IPS-20b (cell line): ENCODE measurements at regions not wholly inside any gene's neighbourhood (a gene's known extent, or its start where the extent isn't known, plus 50 kb on each side); places are given as distances from the start of the nearest gene placed in this dataset.

Experiments
- H3K27ac ChIP-seq: one replicate; pipeline ENCODE4 v1.5.1; 2013; ENCODE audit warnings: low read length
- H3K27me3 ChIP-seq: 2 replicates; pipeline ENCODE4 v1.6.1; 2013; ENCODE audit warnings: mild to moderate bottlenecking, low read length, inconsistent platforms; ENCODE audit not compliant: insufficient read depth
- H3K36me3 ChIP-seq: 2 replicates; pipeline ENCODE4 v1.6.1; 2013; ENCODE audit warnings: low read depth, mild to moderate bottlenecking, inconsistent platforms, low read length, moderate library complexity; ENCODE audit not compliant: insufficient read depth
- H3K4me1 ChIP-seq: 2 replicates; pipeline ENCODE4 v1.6.1; 2013; ENCODE audit warnings: mild to moderate bottlenecking, control low read depth, inconsistent platforms, low read length, moderate library complexity; ENCODE audit not compliant: insufficient read depth
- H3K4me3 ChIP-seq: 2 replicates; pipeline ENCODE4 v1.5.1; 2013; ENCODE audit warnings: mild to moderate bottlenecking, low read length, inconsistent platforms
- H3K9ac ChIP-seq: 2 replicates; pipeline ENCODE4 v1.6.1; 2013; ENCODE audit warnings: low read depth, mild to moderate bottlenecking, inconsistent platforms, low read length, moderate library complexity
- H3K9me3 ChIP-seq: 2 replicates; pipeline ENCODE4 v1.6.1; 2013; ENCODE audit warnings: mild to moderate bottlenecking, low read depth, low read length, inconsistent platforms; ENCODE audit not compliant: insufficient read depth

DNA sequence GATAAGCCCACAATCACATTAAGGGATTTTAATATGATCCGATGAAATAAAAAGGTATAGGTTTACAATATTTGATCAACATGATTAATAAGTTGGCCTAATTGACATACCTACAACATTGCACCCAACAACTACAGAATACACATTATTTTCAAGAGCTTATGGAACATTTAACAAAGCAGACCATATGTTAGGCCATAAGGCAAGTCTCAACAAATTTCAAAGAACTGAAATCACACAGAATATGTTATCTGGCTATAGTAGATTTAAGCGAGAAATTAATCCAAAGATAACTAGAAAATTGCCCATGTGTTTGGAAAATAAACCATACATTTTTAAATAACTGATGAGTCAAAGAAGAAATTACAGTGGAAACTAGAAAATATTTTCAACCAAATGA is 126.0 kb upstream of the KCNG1 start:
- Histone ChIP-seq H3K27ac (no peak overlapping the region), H3K9ac (no peak overlapping the region), H3K4me1 (no peaks in the 10 kb centered on the region), H3K4me3 (no peak overlapping the region), H3K36me3 (no peaks in the 10 kb centered on the region), H3K9me3 (no peaks in the 10 kb centered on the region), H3K27me3 (no peaks in the 10 kb centered on the region)

GRCh38 chr20:51144476-51144875 is 121.6 kb upstream of the KCNG1 start:
- Histone ChIP-seq H3K4me3 (no peak overlapping the region), H3K36me3 (no peaks in the 10 kb centered on the region), H3K27me3 (no peaks in the 10 kb centered on the region), H3K9me3 (no peaks in the 10 kb centered on the region), H3K27ac (no peak overlapping the region), H3K9ac (no peak overlapping the region), H3K4me1 (no peaks in the 10 kb centered on the region)

GRCh38 chr20:51143652-51144051 is 120.7 kb upstream of the KCNG1 start:
- no peak overlapping the region for H3K9ac ChIP-seq
- H3K27ac ChIP-seq = no peak overlapping the region
- no peak overlapping the region for H3K4me3 ChIP-seq
- H3K27me3 ChIP-seq = no peaks in the 10 kb centered on the region
- no peaks in the 10 kb centered on the region for H3K9me3 ChIP-seq
- no peaks in the 10 kb centered on the region for H3K4me1 ChIP-seq
- H3K36me3 ChIP-seq = no peaks in the 10 kb centered on the region

DNA sequence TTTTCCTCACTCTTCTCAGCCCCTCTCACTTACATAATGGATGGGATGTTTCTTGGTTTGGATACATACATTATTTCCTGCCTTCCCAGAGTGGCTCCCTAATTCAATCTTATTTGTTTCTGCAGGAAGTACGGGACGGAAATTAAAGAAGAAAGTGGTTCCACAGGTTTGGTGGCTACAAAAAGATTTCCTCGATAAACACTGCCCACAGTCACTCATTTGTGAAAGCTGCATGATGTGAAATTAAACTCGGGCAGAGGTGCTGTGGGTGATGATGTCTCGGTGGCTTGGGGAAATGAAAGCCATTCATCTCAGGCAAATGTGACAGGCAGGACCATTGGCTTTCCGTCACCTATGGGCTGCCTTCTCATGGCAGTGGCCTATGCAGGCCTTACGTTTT is 119.5 kb upstream of the KCNG1 start:
- Histone ChIP-seq H3K9ac (no peak overlapping the region), H3K36me3 (no peaks in the 10 kb centered on the region), H3K27me3 (no peaks in the 10 kb centered on the region), H3K4me3 (no peak overlapping the region), H3K4me1 (no peaks in the 10 kb centered on the region), H3K27ac (no peak overlapping the region), H3K9me3 (no peaks in the 10 kb centered on the region)

DNA sequence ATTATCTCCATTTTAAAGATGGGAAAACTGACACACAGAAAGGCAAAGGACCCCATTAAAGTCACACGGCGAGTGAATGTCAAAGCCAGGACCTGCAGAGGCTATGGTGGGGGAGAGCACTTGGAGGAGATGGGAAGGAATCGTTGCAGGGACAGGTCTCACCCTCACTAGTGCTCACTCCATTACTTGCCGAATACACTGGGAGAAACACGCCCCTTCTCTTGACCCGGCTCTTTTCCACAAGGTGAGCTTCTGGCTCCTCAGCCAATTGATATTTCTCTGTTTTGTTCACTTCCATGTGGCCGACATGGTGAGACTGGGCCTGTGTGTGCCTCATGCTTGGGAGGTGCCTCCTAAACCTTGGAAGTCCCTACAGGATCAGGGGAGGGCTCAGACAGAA is 117.8 kb upstream of the KCNG1 start:
- Histone ChIP-seq H3K9ac (no peak overlapping the region), H3K9me3 (no peaks in the 10 kb centered on the region), H3K27ac (no peak overlapping the region), H3K4me3 (no peak overlapping the region), H3K4me1 (no peaks in the 10 kb centered on the region), H3K36me3 (no peaks in the 10 kb centered on the region), H3K27me3 (no peaks in the 10 kb centered on the region)

DNA sequence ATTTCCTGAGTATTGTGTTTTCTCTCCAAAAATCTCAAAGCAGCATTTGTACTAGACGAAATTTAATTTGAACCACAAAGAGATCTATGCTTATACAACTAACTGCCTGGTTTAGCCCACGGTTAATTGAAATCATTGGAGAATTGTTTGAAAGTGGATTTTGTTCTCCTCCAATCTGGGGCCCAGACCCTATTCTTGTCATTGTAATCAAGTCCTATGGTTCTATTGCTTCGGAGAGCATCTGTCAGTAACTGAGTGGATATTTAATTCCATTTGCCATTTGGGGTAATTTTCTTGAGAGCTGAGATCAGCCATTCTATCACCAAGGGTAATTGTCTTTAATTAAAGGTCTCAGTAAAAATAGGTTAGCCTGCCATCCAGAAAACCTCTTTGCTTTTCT is 117.0 kb upstream of the KCNG1 start:
- Histone ChIP-seq H3K27ac (no peak overlapping the region), H3K4me1 (no peaks in the 10 kb centered on the region), H3K36me3 (no peaks in the 10 kb centered on the region), H3K4me3 (no peak overlapping the region), H3K27me3 (no peaks in the 10 kb centered on the region), H3K9me3 (no peaks in the 10 kb centered on the region), H3K9ac (no peak overlapping the region)

GRCh38 chr20:51138576-51138975 is 115.7 kb upstream of the KCNG1 start:
- Histone ChIP-seq H3K4me3 (no peak overlapping the region), H3K36me3 (no peaks in the 10 kb centered on the region), H3K4me1 (no peaks in the 10 kb centered on the region), H3K27me3 (no peaks in the 10 kb centered on the region), H3K9ac (no peak overlapping the region), H3K27ac (no peak overlapping the region), H3K9me3 (no peaks in the 10 kb centered on the region)

DNA sequence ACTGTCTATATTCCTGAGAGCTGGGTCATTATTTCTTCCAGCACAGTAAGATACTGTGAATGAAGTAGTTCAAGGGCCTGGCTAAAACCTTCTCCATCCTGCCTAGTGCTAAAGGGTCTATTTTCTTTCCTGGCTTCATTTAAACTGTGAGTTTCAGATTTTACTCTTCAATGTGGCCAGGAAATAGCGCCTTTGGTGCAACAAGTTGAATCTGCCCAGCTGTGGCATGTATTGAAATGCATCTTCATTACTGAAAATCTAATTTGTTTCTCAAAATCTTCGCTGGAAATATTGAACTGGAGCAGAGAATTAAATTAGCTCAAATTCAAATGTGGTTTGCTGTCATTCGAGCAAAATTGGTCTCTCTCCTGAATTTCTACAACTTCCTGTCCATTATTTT is 114.6 kb upstream of the KCNG1 start:
- Histone ChIP-seq H3K9ac (no peak overlapping the region), H3K9me3 (no peaks in the 10 kb centered on the region), H3K27me3 (no peaks in the 10 kb centered on the region), H3K4me1 (no peaks in the 10 kb centered on the region), H3K36me3 (no peaks in the 10 kb centered on the region), H3K27ac (no peak overlapping the region), H3K4me3 (no peak overlapping the region)

DNA sequence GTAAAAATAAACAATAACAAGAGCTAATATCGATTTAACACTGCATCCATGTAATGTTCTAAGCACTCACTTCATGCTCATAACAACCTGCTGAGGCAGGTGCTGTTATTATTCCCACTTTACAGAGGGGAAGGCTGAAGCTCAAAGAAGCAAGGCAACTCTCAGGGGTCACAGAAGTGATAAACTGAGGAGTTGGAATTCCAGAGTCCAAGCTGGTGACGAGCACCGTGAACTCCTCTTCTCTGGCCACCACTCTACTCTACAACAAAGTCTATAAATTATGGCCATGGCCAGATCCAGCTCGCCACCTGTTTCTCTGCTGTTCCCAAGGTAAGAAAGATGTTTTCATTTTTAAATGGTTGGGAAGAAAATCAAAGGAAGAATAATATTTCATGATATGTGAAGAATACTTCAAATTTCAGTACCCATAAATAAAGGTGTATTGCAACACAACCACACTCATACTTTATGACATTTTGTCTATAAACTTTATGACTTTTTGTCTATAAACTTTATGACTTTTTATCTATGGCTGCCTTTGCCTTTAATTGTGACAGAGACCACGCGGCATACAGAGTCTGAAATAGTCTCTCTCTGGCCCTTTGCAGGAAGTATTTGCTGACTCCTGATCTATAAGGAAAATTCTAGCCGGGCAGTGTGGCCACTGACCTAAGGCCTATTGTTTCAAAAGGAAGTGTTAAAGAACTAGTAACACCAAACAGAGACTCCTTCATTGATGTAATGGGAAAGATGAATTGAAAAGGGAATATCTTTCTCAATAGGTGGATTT is 113.2 kb upstream of the KCNG1 start:
- no peaks in the 10 kb centered on the region for H3K4me1 ChIP-seq
- no peak overlapping the region for H3K9ac ChIP-seq
- H3K27me3 ChIP-seq = no peaks in the 10 kb centered on the region
- no peak overlapping the region for H3K4me3 ChIP-seq
- no peaks in the 10 kb centered on the region for H3K9me3 ChIP-seq
- no peak overlapping the region for H3K27ac ChIP-seq
- no peaks in the 10 kb centered on the region for H3K36me3 ChIP-seq

DNA sequence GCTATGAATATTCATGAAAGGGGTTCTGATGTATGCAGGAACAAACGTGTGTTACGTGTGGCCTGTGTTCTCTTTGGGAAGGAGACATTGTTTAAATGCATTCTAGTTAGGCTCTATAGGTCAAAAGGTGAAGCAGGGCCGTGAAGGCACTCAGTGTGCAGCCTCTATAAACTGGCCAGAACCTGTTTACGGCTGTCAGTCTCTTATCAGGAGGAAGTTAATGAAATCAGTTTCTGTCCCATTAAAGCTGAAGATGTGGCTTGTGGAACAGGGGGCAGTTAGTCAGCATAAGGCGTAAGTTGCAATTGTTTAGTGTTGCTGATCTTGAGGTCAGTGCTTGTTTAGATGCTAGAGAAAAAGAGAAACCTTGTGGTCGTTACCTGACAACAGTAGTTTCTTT is 111.5 kb upstream of the KCNG1 start:
- no peaks in the 10 kb centered on the region for H3K4me1 ChIP-seq
- H3K36me3 ChIP-seq = no peaks in the 10 kb centered on the region
- H3K27me3 ChIP-seq = no peaks in the 10 kb centered on the region
- no peak overlapping the region for H3K4me3 ChIP-seq
- H3K9me3 ChIP-seq = no peaks in the 10 kb centered on the region
- no peak overlapping the region for H3K27ac ChIP-seq
- H3K9ac ChIP-seq = no peak overlapping the region

GRCh38 chr20:51132279-51132678 is 109.4 kb upstream of the KCNG1 start:
- H3K4me3 ChIP-seq = no peak overlapping the region
- H3K9ac ChIP-seq = no peak overlapping the region
- H3K9me3 ChIP-seq = no peaks in the 10 kb centered on the region
- H3K36me3 ChIP-seq = no peaks in the 10 kb centered on the region
- H3K27me3 ChIP-seq = no peaks in the 10 kb centered on the region
- no peak overlapping the region for H3K27ac ChIP-seq
- H3K4me1 ChIP-seq = no peaks in the 10 kb centered on the region

- Histone ChIP-seq H3K27me3 (no peaks in the 10 kb centered on the region), H3K9me3 (no peaks in the 10 kb centered on the region), H3K4me1 (no peaks in the 10 kb centered on the region), H3K4me3 (no peak overlapping the region), H3K27ac (no peak overlapping the region), H3K36me3 (no peaks in the 10 kb centered on the region), H3K9ac (no peak overlapping the region)
Observed at GRCh38 chr20:51131811-51132210, 108.9 kb upstream of the KCNG1 start.
